GM18868 (cell line): ENCODE measurements at regions not wholly inside any gene's neighbourhood (a gene's known extent, or its start where the extent isn't known, plus 50 kb on each side); places are given as distances from the start of the nearest gene placed in this dataset.

ENCODE experiments used
- ATAC-seq: cut with Tn5 transposase; IDR thresholded peaks from one replicate; pipeline ENCODE4 v1.9.1; 2021; ENCODE audit warnings: mild to moderate bottlenecking, moderate library complexity; ENCODE audit not compliant: unreplicated experiment

DNA sequence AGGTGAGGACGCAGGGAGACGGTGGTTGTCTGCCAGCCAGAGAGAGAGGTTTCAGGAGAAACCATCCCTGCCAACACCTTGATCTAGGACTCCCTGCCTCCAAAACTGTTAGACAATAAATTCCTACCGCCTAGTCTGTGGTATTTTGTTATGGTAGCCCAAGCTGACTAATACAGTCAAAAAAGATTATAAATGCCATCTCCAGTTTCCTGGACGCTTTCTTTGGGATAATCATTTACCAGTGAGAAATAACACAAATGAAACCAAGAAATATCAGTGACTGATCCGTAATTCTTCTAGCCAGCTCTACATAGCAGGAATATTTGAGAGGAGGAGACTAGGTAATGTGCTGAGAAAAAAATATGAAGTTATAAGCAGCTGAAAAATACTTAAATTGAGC is 707.8 kb upstream of the LMCD1 start:
- no peak for ATAC-seq

DNA sequence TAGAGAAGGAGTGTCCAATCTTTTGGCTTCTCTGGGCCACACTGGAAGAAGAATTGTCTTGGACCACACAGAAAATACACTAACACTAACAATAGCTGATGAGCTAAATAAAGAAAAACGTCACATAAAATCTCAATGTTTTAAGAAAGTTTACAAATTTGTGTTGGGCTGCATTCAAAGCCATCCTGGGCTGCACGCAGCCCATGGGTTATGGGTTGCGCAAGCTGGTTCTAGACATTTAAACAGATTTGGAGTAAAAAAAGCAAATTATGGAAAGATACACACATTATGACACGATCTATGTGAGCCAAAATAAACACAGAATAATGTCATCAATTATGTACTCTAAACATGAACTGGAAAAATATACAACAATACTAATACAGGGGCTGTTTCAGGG is 703.3 kb upstream of the LMCD1 start:
- ATAC-seq, result no peak

DNA sequence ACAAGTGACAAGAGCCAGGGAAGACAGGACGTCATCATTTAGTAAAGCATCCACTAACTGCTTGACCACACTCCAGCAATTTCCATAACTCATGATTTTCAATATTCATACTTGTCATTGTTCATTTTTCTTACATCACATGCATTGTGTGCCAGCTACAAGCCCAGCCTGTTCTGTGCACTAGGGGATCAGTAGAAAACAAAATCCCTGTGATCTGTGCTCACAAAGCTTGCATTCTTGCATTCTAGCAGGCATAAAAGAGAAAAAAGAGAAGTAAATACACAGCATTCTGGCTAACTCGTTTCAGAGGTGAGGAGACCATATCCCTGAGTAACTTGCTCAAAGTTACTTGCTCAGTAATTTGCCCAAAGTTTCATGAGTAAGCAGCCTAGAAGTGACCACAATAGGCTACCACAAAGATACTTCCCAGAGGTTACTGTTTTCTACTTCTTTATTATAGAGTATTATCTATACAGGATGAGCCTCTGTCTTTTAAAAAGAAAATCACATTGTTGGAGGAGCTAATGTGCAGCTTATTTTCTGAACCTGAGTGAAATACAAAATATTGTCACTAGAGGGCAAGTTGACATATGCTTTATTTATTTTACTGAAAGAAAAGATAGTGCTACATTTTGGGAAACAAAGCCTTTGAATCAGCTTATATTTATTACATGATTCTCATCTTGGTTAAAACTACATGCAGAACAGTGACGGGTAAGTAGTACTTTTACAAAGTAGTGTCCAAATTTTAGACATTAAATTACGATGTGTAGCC is 701.4 kb upstream of the LMCD1 start:
- no peak for ATAC-seq

DNA sequence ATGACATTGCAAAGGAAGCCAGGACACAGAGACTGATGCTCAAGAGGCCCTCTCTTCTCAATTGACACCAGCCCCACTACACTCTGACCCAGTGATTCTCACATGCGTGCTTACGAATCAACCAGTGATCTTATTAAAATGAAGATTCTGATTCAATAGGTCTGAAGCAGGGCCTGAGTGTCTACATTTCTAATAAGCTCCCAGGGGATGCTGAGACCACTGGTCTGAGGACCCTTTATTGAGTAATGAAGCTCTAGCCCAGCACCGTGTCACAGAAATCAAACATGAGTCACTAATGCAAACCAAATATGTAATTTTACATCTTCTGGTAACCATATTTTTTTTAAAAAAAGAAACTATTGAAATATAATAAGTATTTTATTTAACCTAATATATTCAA is 689.1 kb upstream of the LMCD1 start:
- ATAC-seq, result no peak

DNA sequence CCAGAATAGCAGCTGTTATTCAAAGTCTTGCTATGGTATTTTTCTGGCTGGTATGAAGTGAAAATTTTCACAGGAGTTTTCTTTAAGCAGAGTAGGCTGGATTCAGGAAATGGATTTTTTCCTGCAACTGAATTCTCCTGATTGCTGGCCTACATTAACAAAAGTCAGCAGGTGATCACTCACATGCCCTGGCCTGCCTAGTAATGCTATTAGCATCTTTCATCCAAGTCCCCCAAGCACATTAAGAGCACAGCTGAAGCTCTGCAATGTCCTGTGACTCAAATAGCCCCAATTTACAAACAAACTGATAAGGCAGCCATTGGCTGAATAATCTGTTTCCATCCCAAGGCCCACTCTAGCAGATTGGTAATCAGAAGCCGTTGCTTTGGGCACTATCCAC is 688.3 kb upstream of the LMCD1 start:
- no peak for ATAC-seq

DNA sequence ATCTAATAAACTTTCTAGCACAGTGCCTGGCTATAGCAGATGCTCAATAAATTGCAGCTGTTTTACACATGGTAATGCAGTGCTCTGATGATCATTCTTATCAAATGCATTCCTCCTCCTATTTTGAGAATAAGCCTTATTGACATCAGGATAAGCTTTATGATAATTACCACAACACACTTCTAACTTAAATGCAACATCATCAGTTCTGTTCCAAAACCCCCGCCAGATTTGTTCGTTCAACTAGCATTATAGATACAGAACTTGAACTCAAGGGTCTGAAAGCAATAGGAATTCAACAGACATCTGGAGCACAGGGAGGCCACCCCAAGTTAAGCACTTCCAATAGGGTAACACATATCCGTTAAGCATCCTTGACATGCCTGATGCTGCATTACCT is 684.4 kb upstream of the LMCD1 start:
- ATAC-seq, result no peak

DNA sequence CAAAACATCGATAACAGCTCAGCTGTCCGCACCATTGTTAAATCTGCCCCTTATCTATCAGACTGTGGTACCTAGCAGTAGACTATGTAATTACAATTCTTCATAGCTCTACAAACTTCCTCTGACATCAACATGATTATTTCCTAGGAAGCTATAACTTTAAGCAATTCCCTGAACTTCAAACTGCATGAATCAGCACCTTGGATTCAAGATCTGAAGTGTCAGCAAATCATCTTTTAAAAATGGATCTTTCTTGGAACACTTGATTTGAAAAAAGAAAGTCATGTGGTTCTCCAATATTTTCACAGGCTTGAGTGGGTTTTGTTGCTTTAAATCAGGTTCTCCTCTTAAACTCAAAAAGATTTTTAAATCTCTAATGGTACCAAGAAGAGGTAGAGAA is 680.7 kb upstream of the LMCD1 start:
- no peak for ATAC-seq

DNA sequence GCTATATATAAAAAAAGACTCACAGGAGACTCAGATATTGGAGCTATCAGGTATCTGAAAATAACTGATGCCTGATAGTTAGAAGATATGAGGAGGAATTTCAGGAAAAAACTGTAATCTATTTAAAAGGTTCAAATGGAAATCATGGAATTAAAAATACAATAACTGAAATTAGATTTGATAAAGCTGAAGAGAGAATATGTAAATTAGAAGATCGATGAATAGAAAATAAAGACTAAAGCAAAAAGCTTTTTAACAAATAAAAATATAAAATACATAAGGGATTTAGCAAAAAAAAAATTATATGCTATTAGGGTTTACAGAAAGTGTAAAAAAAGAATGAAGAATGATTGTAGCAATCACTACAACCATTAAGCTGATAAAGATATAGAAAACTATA is 679.8 kb upstream of the LMCD1 start:
- ATAC-seq, result no peak

DNA sequence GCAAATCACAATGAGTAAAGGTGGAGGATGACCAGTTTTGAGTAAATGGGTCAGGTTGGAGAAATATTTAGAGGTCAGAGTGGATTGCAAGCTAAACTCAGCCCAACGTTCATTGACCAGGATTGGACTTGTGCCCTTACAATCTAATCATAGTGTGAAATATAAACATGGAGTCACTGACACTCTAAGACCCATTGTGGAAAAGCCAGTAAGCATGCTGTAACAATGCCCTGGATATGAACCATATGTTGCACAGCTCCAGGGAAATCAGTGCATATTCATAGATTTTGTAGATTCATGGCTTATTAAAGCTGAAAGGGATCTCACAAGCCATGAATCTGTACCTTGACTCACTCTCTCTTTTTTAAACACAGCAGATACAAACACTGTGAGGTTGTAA is 660.2 kb upstream of the LMCD1 start:
- ATAC-seq, result no peak

DNA sequence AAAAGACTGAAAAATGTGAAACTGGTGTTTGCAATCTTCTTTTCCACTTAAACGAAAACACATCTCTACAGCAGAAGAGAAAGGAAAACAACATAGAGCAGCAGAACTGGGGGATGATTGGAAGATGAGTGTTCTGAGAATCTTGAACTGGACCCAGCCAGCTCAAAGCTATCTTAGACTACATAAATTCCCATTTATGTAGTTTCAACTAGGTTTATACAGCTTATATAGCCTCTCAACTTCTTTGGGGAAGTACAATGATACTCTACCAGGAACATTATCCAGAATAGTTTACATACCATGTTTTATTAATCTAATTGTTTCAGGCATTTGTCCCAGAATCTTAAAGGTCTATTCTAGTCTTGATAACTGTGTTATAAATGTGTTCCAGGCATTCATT is 658.2 kb upstream of the LMCD1 start:
- no peak for ATAC-seq

DNA sequence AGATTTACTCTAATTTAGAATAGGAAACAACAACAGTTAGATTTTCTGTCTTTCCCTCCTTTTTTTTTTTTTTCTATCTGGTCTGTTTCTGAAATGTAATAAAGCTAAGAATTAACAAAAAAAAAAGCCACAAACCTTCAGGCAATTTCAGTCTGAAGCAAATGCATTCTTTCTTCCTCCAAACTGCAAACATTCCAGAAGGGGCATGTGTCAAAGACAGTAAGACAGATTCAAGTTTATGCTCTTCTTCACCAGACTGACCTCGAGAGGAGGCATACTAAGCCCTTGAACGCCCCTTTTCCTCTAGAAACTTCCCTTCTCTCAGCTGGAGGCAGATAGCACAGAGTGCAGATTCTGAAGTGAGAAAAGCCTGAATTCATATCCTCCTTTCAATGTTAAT is 654.6 kb upstream of the LMCD1 start:
- no peak for ATAC-seq

DNA sequence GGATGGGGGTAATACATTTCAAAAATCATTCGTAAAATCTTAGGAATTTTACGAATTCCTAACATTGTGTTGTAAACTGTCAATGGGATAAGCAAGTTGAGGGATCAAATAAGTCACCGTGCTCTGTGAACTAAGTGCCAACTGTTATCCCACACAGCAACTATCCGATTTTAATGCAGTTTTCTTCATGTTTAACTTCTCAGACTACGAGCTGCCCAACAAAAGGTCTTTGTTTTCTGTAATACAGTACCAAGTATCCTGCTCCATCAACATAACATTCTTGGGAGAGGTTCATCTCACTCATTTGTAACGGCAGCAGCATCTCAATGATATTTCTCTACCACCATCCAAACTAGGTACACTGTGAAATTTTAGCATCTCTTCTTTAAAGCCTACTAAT is 654.1 kb upstream of the LMCD1 start:
- no peak for ATAC-seq

DNA sequence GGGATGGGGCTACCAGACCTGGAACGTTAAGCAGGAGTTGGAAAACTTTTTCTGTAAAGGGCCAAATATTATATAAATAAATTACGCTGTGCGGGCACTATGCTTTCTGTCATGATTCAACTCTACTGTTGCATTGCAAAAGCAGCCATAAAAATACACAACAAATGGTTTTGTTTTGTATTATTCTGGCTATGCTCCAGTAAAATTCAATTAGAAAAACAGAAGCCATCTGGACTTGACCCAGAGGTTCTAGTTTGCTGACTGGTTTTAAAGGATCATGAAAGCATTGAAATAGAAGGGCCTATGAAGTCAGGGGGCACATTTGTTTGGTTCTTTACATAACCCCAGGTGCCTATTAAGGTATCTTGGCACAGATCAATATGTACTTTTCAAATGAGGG is 647.4 kb upstream of the LMCD1 start:
- ATAC-seq, result no peak

DNA sequence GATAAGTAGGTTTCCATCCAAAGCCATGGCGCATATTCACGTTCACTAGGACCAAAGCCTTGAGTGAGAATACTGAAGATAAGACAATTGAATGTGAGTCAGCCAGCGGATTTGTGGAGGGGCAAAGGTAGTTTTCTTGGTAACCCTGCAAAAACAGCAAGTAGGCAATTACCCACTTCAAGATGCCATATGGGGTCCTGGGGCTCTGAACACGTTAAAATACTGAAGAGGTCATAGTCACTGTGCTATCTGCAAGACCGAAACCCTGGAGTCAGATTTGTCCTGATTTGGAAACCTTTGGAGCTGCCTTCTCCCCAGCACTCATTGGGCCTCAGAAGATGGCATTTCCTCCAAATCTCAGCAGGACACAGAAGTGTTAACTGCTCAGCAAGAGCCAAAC is 646.9 kb upstream of the LMCD1 start:
- ATAC-seq, result no peak

DNA sequence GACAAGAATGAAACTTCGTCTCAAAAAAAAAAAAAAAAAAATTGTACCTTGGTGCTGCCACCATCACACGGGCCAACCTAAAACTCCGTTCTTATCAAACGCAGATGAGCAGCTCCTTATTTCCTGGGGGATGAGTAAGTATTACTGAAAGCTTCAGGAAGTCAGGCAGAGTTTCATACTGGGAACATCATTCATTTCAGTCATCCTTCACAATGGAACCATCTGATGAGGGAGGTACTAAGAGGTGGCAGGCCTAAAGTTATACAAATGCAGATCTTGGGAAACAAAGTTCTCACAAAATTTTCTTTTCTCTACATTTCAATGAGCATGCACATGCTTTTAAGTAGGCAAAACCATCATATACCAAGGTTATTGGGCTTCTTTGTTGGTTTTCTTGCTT is 636.0 kb upstream of the LMCD1 start:
- no peak for ATAC-seq

DNA sequence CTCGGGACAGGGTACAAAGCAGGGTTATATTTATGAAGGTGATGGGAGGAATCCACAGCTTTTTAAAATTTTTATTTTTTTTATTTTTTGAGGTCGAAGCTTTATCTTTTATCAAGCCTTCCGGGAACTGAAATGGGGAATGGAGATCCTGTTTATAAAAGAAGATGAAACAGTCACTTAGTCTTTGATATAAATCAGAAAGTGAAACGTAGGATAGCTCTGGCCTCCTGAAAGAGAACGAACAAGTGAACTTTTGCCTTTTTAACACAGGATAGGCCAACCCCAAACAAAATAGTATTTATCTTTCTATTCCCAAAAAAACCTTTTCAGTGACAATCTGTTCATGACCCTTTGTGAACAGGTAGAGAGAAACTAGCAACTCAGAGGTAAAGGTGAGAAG is 634.0 kb upstream of the LMCD1 start:
- no peak for ATAC-seq

DNA sequence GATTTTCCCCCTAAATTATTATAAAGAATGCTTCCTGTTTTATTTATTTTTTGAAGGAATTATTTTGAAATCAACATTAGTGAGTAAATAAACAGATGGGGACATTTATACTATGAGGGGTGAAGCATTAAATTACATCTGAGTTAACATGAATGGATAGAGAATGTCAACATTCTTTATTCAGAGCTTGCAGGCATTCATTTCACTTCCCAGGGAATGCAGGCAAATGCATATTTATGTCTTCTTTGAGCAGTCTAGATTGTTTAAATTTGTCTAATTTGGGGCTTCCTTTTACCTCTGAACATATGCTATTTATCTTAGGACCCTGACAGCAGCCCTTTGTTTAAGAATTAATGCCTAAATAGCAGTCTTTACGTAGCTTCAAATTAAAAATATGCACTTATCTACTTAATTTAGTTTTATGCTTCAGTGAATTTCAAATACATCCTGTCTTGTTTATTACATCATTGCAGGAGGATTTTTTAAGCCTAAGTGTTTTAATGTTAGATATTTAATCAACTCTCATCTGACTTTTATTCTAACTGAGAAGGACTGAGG is 630.5 kb upstream of the LMCD1 start:
- no peak for ATAC-seq

DNA sequence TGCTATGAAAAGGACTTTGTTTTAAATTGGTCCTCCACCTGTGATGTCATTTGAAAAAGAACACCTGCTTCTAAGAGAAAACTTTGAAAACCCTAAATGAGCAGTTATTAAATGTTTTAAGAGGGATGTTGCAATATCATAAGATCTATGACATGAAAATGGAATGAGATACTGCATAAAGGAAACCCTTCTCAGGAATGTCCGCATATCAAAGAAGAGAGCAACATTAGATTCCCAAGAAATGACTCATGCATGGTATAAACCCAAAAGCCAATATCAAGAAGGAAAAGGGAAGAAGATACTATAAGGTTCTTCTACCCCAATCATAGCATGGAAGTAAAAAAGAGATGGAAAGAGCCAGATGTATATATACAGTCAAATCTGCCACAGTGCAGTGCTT is 627.5 kb upstream of the LMCD1 start:
- no peak for ATAC-seq

DNA sequence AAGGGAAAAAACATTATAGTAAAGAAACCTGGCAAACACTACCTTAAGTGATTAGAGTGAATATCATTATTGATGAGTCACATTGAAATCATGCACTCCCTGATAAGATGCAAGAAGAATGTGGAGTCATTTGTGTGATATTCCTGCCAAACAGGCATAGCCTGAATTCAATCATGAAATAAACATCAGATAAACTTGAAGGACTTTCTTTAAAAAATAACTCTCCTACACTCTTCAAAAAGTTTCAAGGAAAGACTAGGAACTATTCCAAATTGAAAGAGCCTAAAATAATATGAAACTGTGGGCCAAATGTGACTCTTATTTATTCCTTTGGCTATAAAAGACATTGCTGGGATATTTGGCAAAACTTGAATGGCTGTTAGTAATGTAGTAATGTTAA is 625.7 kb upstream of the LMCD1 start:
- ATAC-seq, result no peak

DNA sequence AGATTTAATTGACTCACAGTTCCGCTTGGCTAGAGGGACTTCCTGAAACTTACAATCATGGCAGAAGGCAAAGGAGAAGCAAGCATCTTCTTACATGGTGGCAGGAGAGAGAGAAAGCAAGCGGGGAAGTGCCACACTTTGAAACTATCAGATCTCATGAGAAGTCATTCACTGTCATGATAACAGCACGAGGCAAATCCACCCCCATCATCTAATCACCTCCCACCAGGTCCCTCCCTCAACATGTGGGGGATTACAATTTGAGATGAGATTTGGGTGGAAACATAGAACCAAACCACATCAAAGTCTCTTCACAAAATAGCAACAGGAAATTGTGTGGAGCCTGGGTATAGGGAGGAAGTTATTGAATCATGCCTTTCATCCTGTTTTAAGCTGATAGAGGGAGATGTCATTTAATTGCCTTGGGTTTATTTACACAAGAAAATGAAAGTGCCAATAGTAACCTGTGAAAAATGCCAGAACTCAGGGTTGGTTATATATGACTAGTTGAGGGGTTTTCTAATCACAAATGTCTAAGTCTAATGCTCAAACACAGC is 624.8 kb upstream of the LMCD1 start:
- ATAC-seq, result no peak

DNA sequence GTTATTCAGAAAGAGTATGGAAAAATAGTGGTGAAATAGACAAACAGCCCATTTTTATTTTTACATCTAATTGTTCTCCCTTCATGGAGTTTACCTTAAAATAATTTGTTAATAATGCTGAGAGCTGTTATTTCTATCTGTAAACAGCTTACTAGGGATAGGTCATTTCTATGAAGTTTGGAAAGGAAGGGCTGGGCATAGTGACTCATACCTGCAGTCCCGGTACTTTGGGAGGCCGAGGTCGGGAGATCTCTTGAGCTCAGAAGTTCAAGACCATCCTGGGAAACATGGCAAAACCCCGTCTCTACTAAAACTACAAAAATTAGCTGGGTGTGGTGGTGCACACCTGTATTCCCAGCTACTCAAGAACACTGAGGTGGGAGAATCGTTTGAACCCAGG is 624.3 kb upstream of the LMCD1 start:
- no peak for ATAC-seq

DNA sequence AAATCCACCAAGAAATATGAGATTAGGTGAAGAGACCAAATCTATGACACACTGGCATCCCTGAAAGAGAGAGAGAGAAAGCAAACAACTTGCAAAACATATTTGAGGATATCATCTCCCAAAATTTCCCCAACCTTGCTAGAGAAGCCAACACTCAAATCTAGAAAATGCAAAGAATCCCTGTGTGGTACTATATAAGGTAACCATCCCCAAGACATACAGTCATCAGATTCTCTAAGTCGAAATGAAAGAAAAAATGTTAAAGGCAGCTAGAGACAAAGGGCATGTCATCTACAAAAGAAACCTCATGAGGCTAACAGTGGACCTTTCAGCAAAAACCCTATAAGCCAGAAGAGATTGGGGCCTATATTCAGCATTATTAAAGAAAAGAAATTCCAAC is 622.1 kb upstream of the LMCD1 start:
- ATAC-seq, result no peak

DNA sequence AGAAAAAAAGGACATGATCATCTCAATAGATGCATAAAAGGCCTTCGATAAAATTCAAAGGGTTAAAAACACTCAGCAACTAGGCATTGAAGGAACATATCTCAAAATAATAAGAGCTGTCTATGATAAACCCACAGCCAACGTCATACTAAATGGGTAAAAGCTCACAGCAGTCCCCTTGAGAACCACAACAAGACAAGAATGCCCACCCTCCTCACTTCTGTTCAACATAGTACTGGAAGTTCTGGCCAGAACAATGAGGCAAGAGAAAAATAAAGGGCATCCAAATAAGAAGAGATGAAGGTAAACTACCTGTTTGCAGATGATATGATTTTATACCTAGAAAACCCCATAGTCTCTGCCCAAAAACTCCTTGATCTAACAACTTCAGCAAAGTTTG is 619.7 kb upstream of the LMCD1 start:
- ATAC-seq, result no peak
